ENCODE measurements at regions not wholly inside any gene's neighbourhood (a gene's known extent, or its start where the extent isn't known, plus 50 kb on each side); places are given as distances from the start of the nearest gene placed in this dataset.

- POLR2A ChIA-PET = no interaction called here
- CTCF ChIA-PET = no interaction called here
- no peak overlapping the region for H3K4me2 ChIP-seq (ENCODE audit: low read length)
- TF ChIP-seq JUND (IDR thresholded peaks at IDR 0.05) (no peak), SIN3A (IDR thresholded peaks at IDR 0.05; ENCODE audit: low read depth) (no peak), TCF7L2 (IDR thresholded peaks at IDR 0.05; ENCODE audit: borderline replicate concordance, extremely low read depth, insufficient read depth, insufficient read length) (no peak), EGR1 (IDR thresholded peaks at IDR 0.05; ENCODE audit: low read depth) (no peak), CEBPB (IDR thresholded peaks at IDR 0.05; ENCODE audit: low read depth) (no peak), SP1 (IDR thresholded peaks at IDR 0.05; ENCODE audit: low read depth) (no peak), ZFX (IDR thresholded peaks at IDR 0.05) (no peak)
- no peaks in the 10 kb centered on the region for H4K20me1 ChIP-seq (ENCODE audit: insufficient read depth)
- no peaks in the 10 kb centered on the region for H3K79me2 ChIP-seq (ENCODE audit: insufficient read depth, low read length)
- H3K4me3 ChIP-seq (replicated peaks in 1 of 2; ENCODE audit: low read depth in 1 of 2, low read length in 2 of 2) = no peak overlapping the region
- no TSS peak for BruUV-seq (replicated peaks)
- RAD21 ChIA-PET (ENCODE audit: low non-redundant PET in 1 of 2, low total read pairs in 2 of 2, uncharacterized antibody in 2 of 2, unreplicated experiment in 2 of 2) = no interaction called here
- no peaks in the 10 kb centered on the region for H3K9me3 ChIP-seq (ENCODE audit: control insufficient read depth in 1 of 2, insufficient read depth in 1 of 2, low read depth in 1 of 2, low read length in 2 of 2)
- ATAC-seq (no peak), DNase-seq (ENCODE audit: low read depth, low spot score) (no peak)
- no peak overlapping the region for H3K27ac ChIP-seq (ENCODE audit: low read depth, low read length)
- no peaks in the 10 kb centered on the region for H3K9me2 ChIP-seq (ENCODE audit: insufficient read depth)
- H2AFZ ChIP-seq (ENCODE audit: low read depth, low read length, poor library complexity, severe bottlenecking) = no peak overlapping the region
- no peaks in the 10 kb centered on the region for H3K4me1 ChIP-seq (ENCODE audit: control insufficient read depth in 1 of 2, insufficient read depth in 2 of 2, low read length in 2 of 2)
- H3K27me3 ChIP-seq (ENCODE audit: insufficient read depth, low read length) = peaks cover 3% of the 10 kb centered on the region; the same call in 1 of the 2 replicates
- H3K36me3 ChIP-seq (ENCODE audit: control insufficient read depth in 1 of 2, insufficient read depth in 2 of 2, low read length in 2 of 2) = no peaks in the 10 kb centered on the region
- intact Hi-C loops (cut with micrococcal nuclease) = no loop called here
- H3K9ac ChIP-seq (ENCODE audit: low read length) = no peak overlapping the region
Measured at GRCh38 chr22:48827904-48828555, 999.6 kb downstream of the BRD1 start.

- no peak for ATAC-seq
- Histone ChIP-seq H3K36me3 (ENCODE audit: control insufficient read depth in 1 of 2, insufficient read depth in 2 of 2, low read length in 2 of 2) (no peaks in the 10 kb centered on the region), H3K27ac (ENCODE audit: low read depth, low read length) (no peak overlapping the region), H3K9me2 (ENCODE audit: insufficient read depth) (no peaks in the 10 kb centered on the region), H3K4me1 (ENCODE audit: control insufficient read depth in 1 of 2, insufficient read depth in 2 of 2, low read length in 2 of 2) (no peaks in the 10 kb centered on the region), H3K9ac (ENCODE audit: low read length) (no peak overlapping the region), H3K9me3 (ENCODE audit: control insufficient read depth in 1 of 2, insufficient read depth in 1 of 2, low read depth in 1 of 2, low read length in 2 of 2) (no peaks in the 10 kb centered on the region), H3K4me2 (ENCODE audit: low read length) (no peak overlapping the region), H3K27me3 (ENCODE audit: insufficient read depth, low read length) (no peaks in the 10 kb centered on the region), H3K4me3 (replicated peaks in 1 of 2; ENCODE audit: low read depth in 1 of 2, low read length in 2 of 2) (no peak overlapping the region), H4K20me1 (ENCODE audit: insufficient read depth) (no peaks in the 10 kb centered on the region), H3K79me2 (ENCODE audit: insufficient read depth, low read length) (no peaks in the 10 kb centered on the region), H2AFZ (ENCODE audit: low read depth, low read length, poor library complexity, severe bottlenecking) (no peak overlapping the region)
- TF ChIP-seq POLR2A (IDR thresholded peaks at IDR 0.05; ENCODE audit: borderline replicate concordance, extremely low read depth, insufficient read depth, insufficient read length) (no peak), EGR1 (IDR thresholded peaks at IDR 0.05; ENCODE audit: low read depth) (no peak), SP1 (IDR thresholded peaks at IDR 0.05; ENCODE audit: low read depth) (no peak), JUND (IDR thresholded peaks at IDR 0.05) (no peak), TCF7L2 (IDR thresholded peaks at IDR 0.05; ENCODE audit: borderline replicate concordance, extremely low read depth, insufficient read depth, insufficient read length) (no peak), POLR2AphosphoS5 (IDR thresholded peaks at IDR 0.05; ENCODE audit: low read depth, low read length) (no peak), SIN3A (IDR thresholded peaks at IDR 0.05; ENCODE audit: low read depth) (no peak)
- intact Hi-C loops (cut with micrococcal nuclease) = no loop called here
- BruUV-seq (replicated peaks) = no TSS peak
- RAD21 ChIA-PET (ENCODE audit: low non-redundant PET in 1 of 2, low total read pairs in 2 of 2, uncharacterized antibody in 2 of 2, unreplicated experiment in 2 of 2) = no interaction called here
- DNase-seq (ENCODE audit: low read depth, low spot score) = no peak
- POLR2A ChIA-PET = no interaction called here
- CTCF ChIA-PET = no interaction called here
Measured at GRCh38 chr22:48827268-48827846, 1000.3 kb downstream of the BRD1 start.
